ENCODE measurements at regions not wholly inside any gene's neighbourhood (a gene's known extent, or its start where the extent isn't known, plus 50 kb on each side); places are given as distances from the start of the nearest gene placed in this dataset.

DNA sequence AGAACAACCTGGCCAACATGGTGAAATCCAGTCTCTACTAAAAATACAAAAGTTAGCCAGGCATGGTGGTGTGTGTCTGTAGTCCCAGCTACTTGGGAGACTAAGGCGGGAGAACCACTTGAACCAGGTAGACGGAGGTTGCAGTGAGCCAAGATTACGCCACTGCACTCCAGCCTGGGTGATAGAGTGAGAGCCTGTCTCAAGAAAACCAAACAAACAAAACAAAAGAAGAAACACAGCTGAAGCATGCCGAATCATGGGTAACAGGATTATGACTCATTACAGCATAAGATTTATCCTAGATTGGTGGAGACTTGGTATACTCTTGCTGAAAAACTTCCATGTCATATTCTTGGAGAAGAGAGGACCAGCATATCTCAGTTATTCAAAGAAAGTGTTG is 236.7 kb upstream of the CCNH start:
- ChIA-PET CTCF (no interaction called here), POLR2A (ENCODE audit: low non-redundant PET) (no interaction called here)
- no peak for TF ChIP-seq CTCF (conservative IDR thresholded peaks at IDR 0.05; ENCODE audit: low read depth)
- peak; percentile 10 for DNase-seq (ENCODE audit: low spot score)
- no peak overlapping the region for H3K27ac ChIP-seq

- DNase-seq (ENCODE audit: low spot score) = no peak
- ChIA-PET POLR2A (ENCODE audit: low non-redundant PET) (no interaction called here), CTCF (no interaction called here)
- no peak for TF ChIP-seq CTCF (conservative IDR thresholded peaks at IDR 0.05; ENCODE audit: low read depth)
- H3K27ac ChIP-seq = no peak overlapping the region
Measured at GRCh38 chr5:87645224-87645623, 232.5 kb upstream of the CCNH start.

DNA sequence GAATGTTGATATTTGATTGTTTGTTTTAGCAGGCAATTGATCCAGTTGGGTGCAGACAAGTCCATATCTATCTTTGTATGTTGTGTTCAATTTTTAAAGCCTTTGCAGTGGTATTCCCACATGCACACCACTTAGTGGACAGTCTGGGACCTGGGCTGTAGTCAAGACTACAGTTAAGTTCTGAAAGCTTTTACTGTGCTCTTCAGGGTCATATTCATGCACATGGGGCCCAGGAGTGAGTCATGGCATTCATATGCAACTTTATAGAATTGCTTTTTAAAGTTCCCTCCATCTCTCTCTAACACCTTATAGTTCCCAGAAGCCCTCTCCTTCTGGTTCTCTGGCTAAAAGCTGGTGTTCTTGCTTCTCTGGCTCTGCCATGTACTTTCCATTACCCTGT is 228.2 kb upstream of the CCNH start:
- ChIA-PET POLR2A (ENCODE audit: low non-redundant PET) (no interaction called here), CTCF (no interaction called here)
- no peak for TF ChIP-seq CTCF (conservative IDR thresholded peaks at IDR 0.05; ENCODE audit: low read depth)
- no peak overlapping the region for H3K27ac ChIP-seq
- DNase-seq (ENCODE audit: low spot score) = no peak

GRCh38 chr5:87627363-87627762 is 214.6 kb upstream of the CCNH start:
- POLR2A ChIA-PET (ENCODE audit: low non-redundant PET) = no interaction called here
- no peak for DNase-seq (ENCODE audit: low spot score)
- CTCF ChIA-PET = no interaction called here
- no peak for TF ChIP-seq CTCF (conservative IDR thresholded peaks at IDR 0.05; ENCODE audit: low read depth)
- H3K27ac ChIP-seq = no peak overlapping the region

DNA sequence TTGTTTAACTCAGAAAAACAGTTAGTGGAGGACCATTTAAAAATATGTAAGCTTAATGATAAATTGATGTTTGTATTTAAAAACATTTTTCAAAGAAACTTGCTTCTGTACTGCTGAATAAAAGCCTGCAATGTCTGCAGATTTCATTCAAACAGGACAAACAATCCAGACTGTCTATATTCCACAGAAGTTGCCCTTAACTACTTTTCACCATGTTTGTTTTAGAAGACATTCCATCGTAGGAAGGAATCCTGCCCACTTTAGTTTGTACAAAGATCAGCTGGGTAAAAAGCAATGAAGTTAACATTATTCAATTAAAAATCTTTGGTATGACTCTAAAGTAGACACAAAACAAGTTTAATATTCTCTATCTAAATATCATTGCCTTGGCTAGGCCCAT is 195.7 kb upstream of the CCNH start:
- CTCF ChIA-PET = no interaction called here
- DNase-seq (ENCODE audit: low spot score) = no peak
- H3K27ac ChIP-seq = no peak overlapping the region
- POLR2A ChIA-PET (ENCODE audit: low non-redundant PET) = no interaction called here
- no peak for TF ChIP-seq CTCF (conservative IDR thresholded peaks at IDR 0.05; ENCODE audit: low read depth)

DNA sequence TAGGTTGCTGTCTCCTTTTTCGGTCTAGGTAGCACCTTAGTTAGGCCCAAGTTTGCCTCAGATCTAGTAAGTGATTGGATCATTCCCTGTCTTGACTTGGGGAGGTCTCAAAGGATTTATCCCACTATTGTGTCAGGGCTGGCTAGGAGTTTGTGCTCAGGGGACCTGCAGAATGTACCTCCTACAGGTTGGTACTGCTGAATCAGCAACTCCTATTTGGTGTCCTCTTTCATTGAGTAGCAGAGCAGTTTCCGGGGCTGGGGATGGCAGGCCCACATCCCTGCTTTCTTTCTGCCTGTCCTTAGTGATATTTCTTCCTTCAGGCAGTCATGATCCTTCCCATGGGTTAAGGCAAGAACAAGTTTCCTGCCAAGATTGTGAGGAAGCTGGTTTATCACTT is 192.9 kb upstream of the CCNH start:
- POLR2A ChIA-PET (ENCODE audit: low non-redundant PET) = no interaction called here
- CTCF ChIA-PET = no interaction called here

More for the DNA sequence above, 192.9 kb upstream of the CCNH start:
- no peak overlapping the region for H3K27ac ChIP-seq
- no peak for TF ChIP-seq CTCF (conservative IDR thresholded peaks at IDR 0.05; ENCODE audit: low read depth)
- no peak for DNase-seq (ENCODE audit: low spot score)
